CMK (cell line): ENCODE measurements at regions not wholly inside any gene's neighbourhood (a gene's known extent, or its start where the extent isn't known, plus 50 kb on each side); places are given as distances from the start of the nearest gene placed in this dataset.

Source experiments
- DNase-seq: peaks from one replicate; pipeline ENCODE4 v3.0.0-alpha.2; 2010; ENCODE audit warnings: low read depth

DNA sequence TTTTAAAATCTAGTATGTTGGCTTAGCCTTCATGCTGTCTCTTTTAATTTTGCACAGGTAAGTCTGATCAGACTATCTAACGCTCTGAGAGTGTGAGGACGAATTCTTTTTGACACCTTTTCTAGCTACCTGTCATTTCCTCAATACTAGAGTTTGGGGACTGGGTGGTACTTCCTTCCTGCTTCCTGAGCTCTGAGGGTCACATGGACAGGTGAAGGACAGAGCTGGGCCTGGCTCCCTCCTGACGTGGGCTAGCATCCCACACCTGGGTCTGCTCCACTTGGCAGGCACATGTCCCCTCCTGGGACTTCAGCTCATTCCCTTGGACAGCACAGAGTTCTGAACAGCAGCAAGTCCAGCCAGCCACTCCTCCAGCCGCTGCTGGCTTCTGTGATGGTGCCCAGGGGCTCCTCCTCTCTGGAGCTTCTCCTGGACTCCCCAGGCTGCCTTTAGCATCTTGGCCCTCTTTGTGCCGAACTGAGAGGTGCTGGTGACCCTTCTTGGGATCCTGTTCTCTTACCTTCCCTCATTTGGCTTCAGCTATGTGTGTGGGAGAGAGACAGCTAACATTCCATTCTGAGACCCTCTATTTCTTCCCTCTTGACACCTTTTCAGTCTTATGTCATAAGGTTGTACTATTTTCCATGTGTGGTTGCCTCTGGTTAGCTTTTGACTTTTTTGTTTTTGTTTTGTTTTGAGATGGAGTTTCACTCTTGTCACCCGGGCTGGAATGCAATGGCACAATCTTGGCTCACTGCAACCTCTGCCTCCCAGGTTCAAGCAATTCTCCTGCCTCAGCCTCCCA, 106.9 kb downstream of the B3GNT2 start:
- no peak for DNase-seq

- peak; percentile 92 for DNase-seq
Observed at GRCh38 chr2:62300925-62301324, 105.0 kb downstream of the B3GNT2 start.

GRCh38 chr2:62297624-62298010, 101.7 kb downstream of the B3GNT2 start:
- DNase-seq = no peak

DNA sequence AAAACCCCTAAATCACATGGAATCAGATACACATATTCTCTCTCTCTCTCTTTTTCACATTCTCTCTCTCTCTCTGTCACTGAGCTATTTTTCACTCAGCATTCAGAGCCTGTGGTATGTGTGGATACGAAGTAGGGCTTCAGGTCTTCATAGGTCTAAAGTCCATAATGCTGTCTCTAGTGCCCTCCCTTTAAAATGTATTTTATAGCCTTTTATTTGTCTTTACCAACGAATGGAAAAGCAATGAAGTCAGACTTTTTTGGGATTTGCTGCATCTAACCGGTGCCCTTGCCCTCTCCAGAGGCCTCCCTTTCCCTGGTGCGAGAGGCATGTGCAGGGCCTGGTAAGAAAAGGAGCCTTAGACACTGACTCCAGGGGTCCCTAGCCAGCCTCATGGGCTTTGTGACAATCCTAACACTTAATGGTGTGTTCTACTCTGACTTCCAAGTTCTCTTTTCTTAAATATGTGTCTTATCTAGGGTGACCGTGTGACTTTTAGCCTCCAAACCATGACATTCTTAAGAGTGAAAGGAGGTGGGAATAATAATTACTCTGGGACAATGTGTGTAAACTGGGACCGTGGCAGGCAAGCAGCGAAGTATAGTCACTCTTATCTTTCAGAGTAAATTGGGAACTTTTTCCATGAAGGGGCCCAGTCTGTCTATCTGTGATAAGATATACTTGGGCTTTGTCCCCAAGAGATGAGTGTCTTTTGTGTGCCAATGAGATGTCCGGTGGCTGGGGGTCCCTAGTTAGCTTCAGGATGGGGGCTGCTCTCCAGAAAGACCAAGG, 101.1 kb downstream of the B3GNT2 start:
- no peak for DNase-seq

DNA sequence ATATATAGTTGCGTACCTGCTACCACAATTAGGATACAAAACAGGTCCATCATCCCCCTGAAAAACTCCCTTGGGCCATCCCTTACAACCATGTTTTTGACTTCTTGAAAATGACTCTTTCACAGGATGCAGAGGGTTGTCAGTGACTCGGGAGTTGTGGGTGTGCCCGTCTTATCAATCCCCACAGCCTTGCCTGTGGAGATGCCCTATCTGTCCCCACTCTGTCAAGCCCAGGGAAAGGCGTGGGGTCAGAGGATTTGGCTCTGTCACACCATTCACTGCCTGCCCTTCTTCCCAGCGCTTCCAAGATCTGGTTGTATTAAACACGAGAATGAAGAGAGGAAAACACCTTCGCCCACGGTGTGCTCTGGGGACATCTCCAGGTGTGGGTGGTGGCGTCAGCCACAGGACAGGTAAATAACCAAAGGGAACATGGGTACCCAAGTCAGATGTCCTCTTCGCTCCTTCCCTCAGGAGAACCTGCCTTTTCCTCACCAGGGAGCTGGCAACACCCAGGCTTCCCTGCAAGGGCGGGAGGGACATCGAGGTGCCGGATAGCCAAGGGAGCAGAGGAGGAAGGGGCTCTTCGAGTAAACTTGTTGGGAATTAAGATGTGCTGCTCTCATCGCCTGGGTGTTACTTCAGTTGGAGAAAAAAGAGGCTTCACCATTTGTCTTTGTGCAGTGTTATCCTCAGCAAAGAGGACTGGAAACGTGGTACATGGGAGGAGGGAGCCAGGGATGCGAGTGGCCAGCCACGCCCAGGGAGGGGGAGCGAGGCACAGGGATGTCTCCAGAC, 100.3 kb downstream of the B3GNT2 start:
- peak; percentile 93 for DNase-seq

- no peak for DNase-seq
Observed at GRCh38 chr2:62293490-62294271, 97.8 kb downstream of the B3GNT2 start.

- no peak for DNase-seq
Observed at GRCh38 chr2:62293151-62293489, 97.2 kb downstream of the B3GNT2 start.

- no peak for DNase-seq
Observed at GRCh38 chr2:62292190-62292589, 96.3 kb downstream of the B3GNT2 start.

DNA sequence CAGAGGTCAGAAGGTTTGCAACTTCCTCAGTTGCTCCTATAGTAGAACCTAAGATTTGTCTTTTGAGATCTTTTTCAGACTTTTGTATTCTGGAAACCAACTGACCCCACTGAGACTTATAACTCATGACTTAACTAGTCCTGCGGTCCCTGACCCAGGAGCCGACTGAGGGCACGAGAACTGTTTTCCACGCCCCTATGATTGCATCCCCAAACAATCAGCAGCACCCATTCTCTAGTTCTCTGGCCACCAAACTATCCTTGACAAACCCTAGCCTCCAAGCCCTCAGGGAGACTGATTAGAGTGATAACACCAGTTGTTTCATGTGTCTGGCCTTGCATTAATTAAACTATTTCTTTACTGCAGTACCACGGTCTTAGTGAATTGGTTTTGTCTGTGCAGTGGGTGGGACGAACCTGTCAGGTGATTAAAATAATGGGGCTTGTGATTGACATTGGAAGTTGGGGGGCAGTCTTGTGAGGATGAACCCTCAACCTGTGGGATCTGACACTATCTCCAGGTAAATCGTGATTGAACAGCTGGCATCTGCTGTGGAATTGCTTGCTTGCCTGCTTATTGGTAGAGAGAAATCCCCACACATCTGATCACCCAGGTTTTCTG, 95.7 kb downstream of the B3GNT2 start:
- no peak for DNase-seq

DNA sequence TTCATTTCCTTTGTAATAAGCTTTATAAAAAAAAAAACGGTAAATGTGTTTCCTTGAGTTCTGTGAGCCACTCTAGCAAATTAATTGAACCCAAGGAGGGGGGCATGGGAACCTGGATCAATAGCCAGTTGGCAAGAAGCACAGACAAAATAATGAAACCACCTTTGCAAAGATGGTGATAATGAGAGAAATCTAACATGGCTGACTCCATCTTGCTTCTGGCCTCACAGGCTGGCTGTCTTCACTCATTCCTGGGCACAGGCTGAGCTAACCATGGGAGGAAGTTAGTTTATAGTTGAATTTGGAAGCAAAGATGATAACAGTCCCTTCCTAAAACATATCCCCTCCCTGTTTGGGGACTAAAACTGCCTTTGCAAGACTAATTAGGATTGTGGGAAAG, 95.1 kb downstream of the B3GNT2 start:
- no peak for DNase-seq

DNA sequence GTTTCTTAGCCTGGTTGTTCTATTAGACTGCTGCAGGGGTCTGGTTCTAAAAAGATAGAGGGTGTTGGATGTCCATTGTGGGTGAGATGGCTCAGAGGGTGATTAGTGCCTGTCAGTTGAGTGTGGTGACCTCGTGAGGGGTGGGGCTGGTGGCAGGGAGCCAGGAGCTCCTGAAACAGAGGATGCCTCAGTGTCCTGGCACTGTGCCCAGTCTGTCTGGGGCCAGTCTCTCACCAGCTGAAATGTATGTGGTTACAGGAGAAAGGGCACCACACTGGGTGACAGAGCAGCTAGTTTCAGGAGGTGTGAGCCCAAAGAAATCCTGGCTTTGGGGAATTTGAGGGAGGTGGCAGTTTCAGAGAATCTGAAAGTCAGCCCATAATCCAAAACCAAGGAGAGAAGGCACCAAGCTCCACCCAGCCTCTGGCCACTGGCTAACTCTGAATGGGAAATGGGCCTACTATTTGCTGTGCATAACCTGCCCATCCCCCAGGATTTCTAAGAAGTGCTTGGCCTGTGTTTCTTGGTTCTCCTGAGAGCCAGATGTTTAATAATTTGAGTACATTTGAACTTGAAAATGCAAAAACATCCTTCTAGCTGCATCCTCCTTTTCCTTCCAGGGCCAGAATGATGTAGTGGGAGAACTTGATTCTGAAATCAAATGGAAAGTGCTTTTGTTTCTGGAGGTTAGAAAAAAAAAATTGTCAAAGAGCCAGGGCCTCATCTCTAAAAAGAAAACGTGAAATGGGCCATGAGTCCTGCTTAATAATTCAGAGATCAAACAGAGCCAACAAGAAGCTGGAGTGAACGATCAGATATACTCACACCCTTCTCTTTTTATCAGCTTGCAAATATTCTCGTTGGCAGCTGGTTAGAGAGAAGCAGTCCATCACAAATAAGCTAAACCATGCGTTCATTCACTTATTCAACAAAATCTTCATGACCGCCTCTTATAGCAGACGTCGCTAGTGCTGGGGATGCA, 92.3 kb downstream of the B3GNT2 start:
- DNase-seq = peak; percentile 77

DNA sequence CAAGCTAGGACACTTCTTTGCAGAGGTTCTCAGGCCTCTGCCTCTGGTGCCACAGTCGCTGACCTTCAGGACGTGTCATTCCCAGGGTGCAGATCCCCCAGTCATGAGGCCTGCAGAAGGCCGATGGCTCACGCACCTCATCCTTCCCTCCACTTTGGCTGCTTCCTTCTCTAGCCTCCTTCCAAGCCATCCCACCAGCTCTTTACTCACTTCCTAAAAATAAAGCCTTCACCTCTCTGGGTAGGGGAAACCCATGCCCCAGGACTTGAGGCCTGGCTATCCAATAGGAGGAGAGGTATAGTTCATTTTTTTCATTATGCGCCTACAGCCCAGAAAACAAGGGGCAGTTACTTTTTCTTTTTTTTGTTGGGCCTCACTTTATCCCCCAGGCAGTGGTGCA, 91.4 kb downstream of the B3GNT2 start:
- no peak for DNase-seq

GRCh38 chr2:62286089-62286785, 90.3 kb downstream of the B3GNT2 start:
- DNase-seq = no peak

DNA sequence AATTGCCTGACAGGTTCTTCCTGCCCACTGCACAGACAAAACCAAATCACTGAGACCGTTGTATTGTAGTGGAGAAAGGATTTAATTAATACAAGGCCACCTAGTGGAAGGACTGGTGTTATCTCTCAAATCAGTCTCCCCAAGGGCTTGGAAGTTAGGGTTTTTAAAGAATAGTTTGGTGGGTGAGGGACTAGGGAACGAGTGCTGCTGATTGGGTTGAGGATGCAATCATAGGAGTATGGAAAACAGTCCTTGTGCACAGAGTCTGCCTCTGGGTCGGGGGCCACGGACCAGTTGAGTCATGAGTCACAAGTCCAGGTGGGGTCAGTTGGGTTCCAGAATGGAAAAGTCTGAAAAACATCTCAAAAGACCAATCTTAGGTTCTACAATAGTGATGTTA, 89.1 kb downstream of the B3GNT2 start:
- no peak for DNase-seq

DNA sequence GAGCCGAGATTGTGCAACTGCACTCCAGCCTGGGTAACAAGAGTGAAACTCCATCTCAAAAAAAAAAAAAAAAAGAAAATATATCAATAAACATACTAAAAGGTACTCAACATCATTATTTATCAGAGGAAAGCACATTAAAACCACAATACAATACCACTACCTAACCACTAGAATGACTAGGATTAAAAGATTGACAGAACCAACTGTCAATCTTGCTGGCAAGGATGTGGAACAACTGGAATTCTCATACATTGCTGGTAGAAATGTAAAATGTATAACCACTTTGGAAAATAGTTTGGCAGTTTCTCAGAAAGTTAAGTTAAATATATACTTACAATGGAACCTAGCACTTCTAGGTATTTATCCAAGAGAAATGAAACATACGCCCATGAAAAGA, 88.6 kb downstream of the B3GNT2 start:
- DNase-seq = no peak

DNA sequence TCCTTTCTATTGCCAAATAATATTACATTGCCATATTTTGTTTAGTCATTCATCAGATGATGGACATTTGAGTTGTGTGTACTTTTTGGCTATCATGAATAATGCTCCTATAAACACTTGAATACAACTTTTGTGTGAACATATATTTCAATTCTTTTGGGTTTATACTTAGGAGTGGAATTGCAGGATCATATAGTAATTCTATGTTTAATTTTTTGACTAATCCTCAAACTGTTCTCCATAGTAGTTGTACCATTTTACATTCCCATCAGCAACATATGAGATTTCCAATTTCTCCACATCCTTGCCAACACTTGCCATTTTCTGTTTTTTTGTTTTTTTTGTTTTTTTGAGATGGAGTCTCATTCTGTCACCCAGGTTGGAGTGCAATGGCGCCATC, 87.2 kb downstream of the B3GNT2 start:
- DNase-seq = no peak

DNA sequence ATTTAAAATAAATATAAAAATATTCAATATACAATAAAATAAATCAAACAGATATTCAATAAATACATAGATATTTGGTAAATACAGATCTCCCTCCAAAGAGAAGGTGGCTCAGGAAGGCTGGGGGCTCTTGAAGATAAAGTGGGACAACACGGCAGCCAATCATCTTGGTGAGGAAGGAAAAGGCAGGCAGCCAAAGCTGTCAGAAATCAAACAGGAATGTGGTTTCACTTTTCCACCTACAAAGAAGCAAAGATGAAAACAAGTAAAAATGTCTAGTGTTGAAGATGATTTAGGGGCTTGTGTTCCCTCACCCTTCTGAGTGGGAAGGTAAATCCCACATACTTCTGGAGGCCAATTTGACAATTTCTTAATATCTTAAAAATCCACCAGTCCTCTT, 85.7 kb downstream of the B3GNT2 start:
- no peak for DNase-seq

DNA sequence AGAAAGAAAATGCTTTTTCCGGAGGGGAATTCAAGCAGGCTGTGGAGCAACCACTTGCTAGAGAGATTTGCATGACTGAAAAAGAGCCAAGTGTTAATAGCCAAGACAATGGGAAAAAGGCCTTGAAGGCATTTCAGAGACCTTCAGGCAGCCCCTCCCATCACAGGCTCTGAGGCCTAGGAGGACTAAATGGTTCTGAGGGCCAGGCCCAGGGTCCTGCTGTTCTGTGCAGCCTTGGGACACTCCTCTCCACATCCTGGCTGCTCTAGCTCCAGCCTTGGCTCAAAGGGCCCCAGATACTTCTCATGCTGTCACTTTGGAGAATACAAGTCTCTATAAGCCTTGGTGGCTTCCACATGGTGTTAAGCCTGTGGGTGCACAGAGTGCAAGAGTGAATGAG, 81.8 kb downstream of the B3GNT2 start:
- DNase-seq = no peak
